AG09309 (cell line): ENCODE measurements at regions not wholly inside any gene's neighbourhood (a gene's known extent, or its start where the extent isn't known, plus 50 kb on each side); places are given as distances from the start of the nearest gene placed in this dataset.

Experiments
- DNase-seq: peaks from one replicate; pipeline ENCODE4 v3.0.0-alpha.2; 2010; ENCODE audit warnings: low read depth
- H3K4me3 ChIP-seq: 2 replicates; pipeline ENCODE4 v1.5.1; 2011; ENCODE audit warnings: mild to moderate bottlenecking, low read depth, low read length, moderate library complexity; ENCODE audit not compliant: control insufficient read depth
- TF ChIP-seq, protein P1 (sequence below): IDR thresholded peaks from 2 replicates; pipeline ENCODE4 v1.5.1; 2011; ENCODE audit warnings: mild to moderate bottlenecking, low read depth, low read length, inconsistent platforms; ENCODE audit not compliant: insufficient read depth, control insufficient read depth; ENCODE audit errors: missing control alignments

- H3K4me3 ChIP-seq = no peak overlapping the region
- TF ChIP-seq, protein P1, sequence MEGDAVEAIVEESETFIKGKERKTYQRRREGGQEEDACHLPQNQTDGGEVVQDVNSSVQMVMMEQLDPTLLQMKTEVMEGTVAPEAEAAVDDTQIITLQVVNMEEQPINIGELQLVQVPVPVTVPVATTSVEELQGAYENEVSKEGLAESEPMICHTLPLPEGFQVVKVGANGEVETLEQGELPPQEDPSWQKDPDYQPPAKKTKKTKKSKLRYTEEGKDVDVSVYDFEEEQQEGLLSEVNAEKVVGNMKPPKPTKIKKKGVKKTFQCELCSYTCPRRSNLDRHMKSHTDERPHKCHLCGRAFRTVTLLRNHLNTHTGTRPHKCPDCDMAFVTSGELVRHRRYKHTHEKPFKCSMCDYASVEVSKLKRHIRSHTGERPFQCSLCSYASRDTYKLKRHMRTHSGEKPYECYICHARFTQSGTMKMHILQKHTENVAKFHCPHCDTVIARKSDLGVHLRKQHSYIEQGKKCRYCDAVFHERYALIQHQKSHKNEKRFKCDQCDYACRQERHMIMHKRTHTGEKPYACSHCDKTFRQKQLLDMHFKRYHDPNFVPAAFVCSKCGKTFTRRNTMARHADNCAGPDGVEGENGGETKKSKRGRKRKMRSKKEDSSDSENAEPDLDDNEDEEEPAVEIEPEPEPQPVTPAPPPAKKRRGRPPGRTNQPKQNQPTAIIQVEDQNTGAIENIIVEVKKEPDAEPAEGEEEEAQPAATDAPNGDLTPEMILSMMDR = no peak
- DNase-seq = no peak
These were observed 2272.7 kb upstream of the WWC1 start for GRCh38 chr5:166018716-166019115.

DNA sequence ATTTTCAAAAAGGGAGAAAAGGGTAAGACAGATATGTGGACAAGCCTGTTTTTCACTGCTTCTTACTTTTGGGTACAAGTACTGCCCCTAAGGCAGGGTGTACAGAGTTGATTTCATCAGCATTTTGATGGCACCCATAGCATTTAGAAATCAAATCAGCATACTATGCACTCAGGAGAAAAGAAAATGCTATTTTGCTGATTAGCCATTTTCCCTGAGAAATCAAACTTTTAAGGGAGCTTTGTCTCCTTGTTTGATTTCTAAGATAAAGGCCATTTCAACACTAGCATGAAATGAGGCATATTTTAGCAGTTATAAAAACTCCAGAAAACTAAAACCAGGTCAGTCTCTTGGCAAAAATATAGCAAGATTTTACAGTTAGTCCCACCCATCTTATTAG, 2269.4 kb upstream of the WWC1 start:
- no peak for DNase-seq
- H3K4me3 ChIP-seq = no peak overlapping the region
- TF ChIP-seq, protein P1 = no peak

GRCh38 chr5:166024970-166025369, 2266.5 kb upstream of the WWC1 start:
- TF ChIP-seq, protein P1 = no peak
- DNase-seq = no peak
- no peak overlapping the region for H3K4me3 ChIP-seq

DNA sequence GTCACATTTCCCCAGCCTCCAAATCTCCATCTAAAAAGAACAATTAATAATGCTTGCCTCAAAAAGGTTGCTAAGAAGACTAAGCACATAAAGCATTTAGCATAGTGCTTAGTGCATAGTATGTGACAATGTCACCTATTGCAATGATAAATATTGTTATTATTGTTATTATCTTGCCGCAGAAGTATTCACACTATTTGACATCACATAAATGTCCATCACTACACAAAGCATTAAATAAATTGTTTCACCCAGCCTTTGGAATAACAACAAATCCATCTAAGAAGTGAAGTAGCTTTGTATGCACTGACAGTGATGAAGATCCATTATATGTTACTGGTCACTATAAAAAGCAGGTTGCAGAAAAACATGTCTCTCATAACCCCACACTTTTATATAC, 2263.9 kb upstream of the WWC1 start:
- TF ChIP-seq, protein P1 = no peak
- H3K4me3 ChIP-seq = no peak overlapping the region
- DNase-seq = no peak

- DNase-seq = no peak
- no peak overlapping the region for H3K4me3 ChIP-seq
- TF ChIP-seq, protein P1 = no peak
These were observed 2259.5 kb upstream of the WWC1 start for GRCh38 chr5:166031926-166032325.

DNA sequence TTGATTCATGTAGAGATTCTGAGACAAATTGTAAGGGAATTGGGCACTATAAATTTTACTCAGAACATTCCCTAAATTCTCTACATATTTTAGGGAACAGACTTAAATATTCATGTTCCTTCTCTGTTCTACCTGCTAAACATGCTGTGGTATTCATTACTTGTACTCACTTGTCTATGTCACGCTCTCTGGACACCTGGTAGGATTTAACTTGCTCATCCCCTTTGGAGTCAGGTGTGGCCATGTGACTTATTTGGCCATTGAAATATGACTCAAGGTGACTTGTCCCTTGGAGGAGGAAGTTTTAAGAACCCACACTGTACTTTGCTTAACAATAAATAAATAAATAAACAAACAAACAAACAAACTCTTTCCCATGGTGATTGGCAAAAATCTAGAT, 2258.8 kb upstream of the WWC1 start:
- TF ChIP-seq, protein P1 = no peak
- H3K4me3 ChIP-seq = no peak overlapping the region
- no peak for DNase-seq

GRCh38 chr5:166045961-166046360, 2245.5 kb upstream of the WWC1 start:
- DNase-seq = no peak
- H3K4me3 ChIP-seq = no peak overlapping the region
- TF ChIP-seq, protein P1 = no peak
